ENCODE measurements at regions not wholly inside any gene's neighbourhood (a gene's known extent, or its start where the extent isn't known, plus 50 kb on each side); places are given as distances from the start of the nearest gene placed in this dataset.
"Not testable (repeated sequence)": the region's sequence is repeated elsewhere in the genome, so short reads cannot be mapped to it uniquely, and the experiment has no call there.

DNA sequence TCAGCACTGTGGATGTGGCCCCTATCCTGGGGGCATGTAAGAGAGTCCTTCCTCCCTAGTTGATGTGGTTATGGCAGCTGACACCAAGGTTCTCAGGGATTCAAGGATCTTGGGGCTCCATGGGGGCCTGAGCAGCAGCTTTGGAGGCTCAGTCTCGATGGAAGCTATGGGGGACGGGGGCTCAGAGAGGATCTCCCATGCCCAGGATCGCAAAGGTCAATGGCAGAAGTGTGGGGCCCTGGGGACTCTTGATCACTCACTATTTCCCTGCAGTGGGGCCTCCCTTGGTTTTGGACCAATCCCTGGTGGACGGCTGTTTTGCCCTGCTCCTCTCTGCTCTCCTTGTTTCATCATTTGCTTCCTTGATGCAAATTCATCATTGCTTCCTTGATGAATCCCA is 885.9 kb downstream of the CDH8 start:
- DNase-seq = no peak

DNA sequence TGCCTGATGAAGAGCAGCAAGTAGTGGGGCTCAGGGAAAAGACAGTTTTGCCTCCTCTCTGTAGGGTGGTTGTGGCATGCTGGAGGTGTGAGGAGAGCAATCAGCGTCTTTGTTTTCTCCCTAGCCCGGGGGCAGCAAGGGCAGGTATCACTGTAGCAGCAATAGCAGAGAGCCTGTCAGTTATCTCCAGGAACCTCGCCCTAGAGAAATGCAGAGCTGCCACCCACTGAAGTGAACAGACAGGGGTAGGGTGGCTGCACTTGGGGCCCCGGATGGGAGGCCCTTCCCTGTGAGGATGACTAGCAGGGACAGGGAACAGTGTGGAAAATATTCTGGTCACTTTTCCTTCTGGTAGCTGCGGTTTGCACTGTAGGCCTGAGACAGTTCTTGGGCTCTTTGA is 886.5 kb downstream of the CDH8 start:
- DNase-seq = no peak

GRCh38 chr16:61148930-61149329 is 887.3 kb downstream of the CDH8 start:
- peak; percentile 18 to 39 for DNase-seq

- DNase-seq = no peak
Observed at GRCh38 chr16:61146429-61146828, 889.8 kb downstream of the CDH8 start.

GRCh38 chr16:61131447-61131846 is 904.8 kb downstream of the CDH8 start:
- DNase-seq = no peak

DNA sequence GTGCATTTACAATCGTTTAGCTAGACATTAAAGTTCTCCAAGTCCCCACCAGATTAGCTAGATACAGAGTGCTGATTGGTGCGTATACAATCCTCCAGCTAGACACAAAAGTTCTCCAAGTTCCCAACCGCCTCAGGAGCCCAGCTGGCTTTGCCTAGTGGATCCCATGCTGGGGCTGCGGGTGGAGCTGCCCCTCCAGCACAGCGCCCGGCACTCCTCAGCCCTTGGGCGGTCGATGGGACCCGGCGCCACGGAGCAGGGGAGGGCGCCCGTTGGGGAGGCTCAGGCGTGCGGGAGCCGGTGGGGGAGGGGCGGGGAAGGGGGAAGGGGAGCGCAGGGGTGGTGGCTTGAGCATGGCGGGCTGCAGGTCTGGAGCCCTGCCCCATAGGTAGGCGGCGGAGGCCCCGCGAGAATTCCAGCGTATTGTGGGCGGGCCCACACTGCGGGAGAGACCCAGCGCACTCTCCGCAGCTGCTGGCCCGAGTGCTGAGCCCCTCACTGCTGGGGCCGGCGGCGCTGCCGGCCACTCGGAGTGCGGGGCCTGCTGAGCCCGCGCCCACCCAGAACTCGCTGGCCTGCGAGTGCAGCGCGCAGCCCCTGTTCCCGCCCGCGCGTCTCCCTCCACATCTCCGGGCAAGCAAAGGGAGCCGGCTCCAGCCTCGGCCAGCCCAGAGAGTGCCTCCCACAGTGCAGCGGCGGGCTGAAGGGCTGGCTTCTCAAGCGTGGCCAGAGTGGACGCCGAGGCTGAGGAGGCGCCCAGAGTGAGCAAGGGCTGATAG is 907.5 kb downstream of the CDH8 start:
- DNase-seq = no peak

DNA sequence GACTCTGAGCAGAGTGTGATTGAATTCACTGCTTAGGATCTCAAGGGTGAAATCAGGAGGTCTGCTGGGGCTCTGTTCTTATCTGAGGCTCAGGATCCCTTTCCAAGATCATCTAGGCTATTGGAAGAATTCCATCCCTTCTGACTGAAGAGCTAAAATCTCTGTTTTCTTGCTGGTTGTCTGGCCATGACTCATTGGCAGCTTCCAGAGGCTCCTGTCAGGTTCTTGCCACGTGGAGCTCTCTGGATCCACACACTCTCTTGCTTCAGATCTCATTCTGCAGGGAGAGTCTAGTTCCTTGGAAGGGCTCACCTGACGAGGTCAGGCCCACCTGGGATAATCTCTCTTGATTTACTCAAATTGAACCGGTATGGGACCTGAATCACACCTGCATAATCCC is 930.7 kb downstream of the CDH8 start:
- no peak for DNase-seq

- DNase-seq = no peak
Observed at GRCh38 chr16:61098505-61098904, 937.7 kb downstream of the CDH8 start.

- not testable (repeated sequence) for DNase-seq
Observed at GRCh38 chr16:61091300-61091699, 944.9 kb downstream of the CDH8 start.

- no peak for DNase-seq
Observed at GRCh38 chr16:61083711-61084110, 952.5 kb downstream of the CDH8 start.

- DNase-seq = no peak
Observed at GRCh38 chr16:61074324-61074723, 961.9 kb downstream of the CDH8 start.

- DNase-seq = no peak
Observed at GRCh38 chr16:61057635-61058034, 978.6 kb downstream of the CDH8 start.

- no peak for DNase-seq
Observed at GRCh38 chr16:61050547-61050946, 985.7 kb downstream of the CDH8 start.

DNA sequence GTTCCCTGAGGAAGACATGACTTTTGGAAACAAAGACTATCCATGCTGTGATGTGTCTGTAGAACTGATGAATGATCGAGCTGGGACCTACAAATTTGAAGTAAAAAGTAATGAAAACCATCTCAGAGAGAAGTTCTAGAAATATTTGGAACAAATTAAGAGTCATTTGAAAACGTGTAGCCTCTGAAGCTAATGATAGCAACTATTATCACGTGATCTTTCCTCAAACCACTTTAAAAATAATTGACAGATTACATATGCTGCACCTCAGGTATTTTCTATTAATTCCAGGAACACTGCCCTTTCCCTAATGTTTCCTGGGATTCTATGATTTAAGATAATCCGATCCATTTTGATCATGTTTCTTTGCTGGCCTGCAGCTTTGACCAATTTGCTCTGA is 990.3 kb downstream of the CDH8 start:
- DNase-seq = no peak

DNA sequence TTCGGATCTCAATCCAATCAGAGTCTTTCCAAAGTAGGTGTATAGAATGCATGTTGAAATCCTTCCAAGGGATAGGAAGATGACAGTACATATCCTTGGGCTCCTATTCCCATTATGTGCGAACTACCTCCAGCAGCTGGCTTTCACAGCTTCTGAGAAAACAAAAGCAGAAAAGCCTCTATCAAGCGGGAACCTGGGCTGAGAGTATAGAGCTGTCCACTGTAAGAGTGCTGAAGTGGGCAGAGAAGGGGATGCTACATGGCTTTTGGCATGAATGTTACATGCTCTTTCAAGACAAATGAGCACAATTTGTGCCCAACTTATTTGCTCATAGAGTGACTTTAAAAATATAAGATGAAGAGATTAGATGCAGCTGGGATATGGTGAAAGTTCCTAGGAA is 993.5 kb downstream of the CDH8 start:
- no peak for DNase-seq

GRCh38 chr16:61030616-61031015 is 1005.6 kb downstream of the CDH8 start:
- no peak for DNase-seq

- peak in 1 of 2 experiments; percentile 25 for DNase-seq
Observed at GRCh38 chr16:61024180-61024900, 1011.9 kb downstream of the CDH8 start.

DNA sequence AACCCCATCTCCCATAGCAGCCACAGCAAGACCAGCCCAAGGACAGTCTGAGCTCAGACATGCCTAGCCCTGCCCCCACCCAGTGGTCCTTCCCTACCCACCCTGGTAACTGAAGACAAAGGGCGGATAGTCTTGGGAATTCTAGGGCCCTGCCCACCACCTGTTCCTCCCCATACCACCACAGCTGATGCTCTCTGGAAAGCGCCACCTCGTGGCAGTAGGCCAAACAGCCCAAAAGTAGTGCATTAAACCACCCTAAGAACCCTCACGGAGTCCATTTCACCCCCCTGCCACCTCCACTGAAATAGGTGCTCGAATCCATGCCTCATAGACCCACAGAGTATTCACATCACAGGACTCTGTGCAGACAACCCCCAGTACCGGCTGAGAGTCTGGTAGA is 1021.4 kb downstream of the CDH8 start:
- no peak for DNase-seq

DNA sequence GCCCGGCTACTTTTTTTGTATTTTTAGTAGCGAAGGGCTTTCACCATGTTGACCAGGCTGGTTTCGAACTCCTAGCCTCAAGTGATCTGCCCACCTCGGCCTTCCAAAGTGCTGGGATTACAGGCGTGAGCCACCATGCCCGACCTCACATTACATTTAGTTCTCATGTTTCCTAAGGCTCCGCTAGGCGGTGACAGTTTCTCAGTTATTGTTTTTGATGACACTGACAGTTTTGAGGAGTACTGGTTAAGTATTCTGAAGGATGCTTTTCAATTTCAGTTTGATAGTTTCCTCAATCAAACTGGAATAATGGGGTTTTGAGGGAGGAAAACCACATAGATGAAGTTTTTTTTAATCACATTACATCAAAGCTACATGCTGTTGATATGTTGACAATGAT is 1028.5 kb downstream of the CDH8 start:
- no peak for DNase-seq

GRCh38 chr16:61005952-61006351 is 1030.3 kb downstream of the CDH8 start:
- DNase-seq = no peak

DNA sequence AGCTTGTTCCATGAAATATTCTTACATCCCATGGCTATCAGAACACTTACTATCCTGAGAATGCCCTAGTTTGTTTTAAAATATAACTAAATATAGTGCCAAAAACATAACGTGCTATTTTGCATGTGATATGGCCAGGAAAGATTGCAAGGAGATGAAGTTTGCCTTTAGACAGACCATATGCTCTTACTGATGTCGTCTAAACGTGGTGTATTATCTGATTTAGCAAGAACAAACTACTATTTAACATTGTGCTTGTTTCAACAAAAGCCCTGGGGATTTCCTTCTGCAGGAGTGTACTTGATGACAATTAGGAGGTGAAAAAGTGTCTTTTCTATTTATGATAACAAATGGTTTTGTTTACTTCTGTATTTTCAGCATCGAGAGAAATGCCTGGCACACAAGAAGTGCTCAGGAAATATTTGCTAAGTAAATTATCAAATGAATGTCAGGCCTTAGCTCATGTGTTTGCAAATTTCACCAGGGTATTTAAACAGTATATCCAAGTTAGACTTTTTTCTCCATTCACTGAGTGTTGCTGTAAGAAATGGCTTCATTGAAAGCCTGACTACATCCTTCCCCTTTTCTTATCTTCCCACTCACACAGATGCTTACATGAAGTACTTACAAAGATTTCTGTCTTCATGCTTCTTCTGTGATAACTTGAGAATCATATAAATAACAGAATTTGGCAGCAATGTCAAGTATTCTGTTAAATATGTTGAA is 1033.6 kb downstream of the CDH8 start:
- no peak for DNase-seq

- peak in 1 of 2 experiments; percentile 12 for DNase-seq
Observed at GRCh38 chr16:60991886-60992285, 1044.4 kb downstream of the CDH8 start.

GRCh38 chr16:60989592-60989991 is 1046.6 kb downstream of the CDH8 start:
- DNase-seq = no peak

GRCh38 chr16:60979119-60979518 is 1057.1 kb downstream of the CDH8 start:
- no peak for DNase-seq
